ENCODE measurements at regions not wholly inside any gene's neighbourhood (a gene's known extent, or its start where the extent isn't known, plus 50 kb on each side); places are given as distances from the start of the nearest gene placed in this dataset.
A peak's percentile ranks its signal among the peaks of the same experiment; 100 is the strongest.

DNA sequence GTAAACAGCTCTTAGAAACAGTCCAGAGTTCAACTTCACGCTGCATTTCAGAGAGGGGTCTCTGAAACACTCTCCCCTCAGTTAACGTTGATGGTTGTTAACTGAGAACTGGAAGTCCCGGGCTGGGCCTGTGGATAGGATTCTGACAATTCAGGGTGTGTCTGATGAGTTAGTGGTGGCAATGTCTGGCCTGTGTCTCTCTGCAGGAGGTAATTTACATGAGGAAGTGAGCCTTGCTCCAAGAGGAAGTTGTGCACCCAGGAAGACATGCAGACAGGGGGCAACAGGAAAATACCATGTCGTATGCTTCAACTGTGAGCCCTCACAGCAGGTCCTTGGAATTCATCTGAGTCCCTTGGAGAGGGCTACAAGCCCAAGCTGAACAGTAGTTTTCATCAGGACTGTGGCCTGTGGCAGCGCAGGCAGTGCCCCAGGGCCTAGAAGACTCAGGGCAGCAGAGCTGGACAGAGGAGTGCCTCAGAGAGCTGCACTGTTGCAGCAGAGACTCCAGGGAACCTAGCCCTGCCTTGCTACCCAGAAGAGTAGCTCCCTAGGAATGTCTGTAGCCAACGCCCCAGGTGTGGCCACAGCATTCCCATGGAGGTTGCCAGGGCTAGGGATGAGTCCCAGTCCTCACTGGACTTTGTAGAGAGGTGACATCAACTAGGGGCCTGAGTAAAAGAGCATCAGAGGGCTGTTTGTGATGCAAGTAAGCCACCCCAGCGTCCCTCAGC lies 104.6 kb upstream of the SELENOK start:
- Mint-ChIP-seq H3K4me1 (no peaks in the 10 kb centered on the region), H3K4me3 (no peak overlapping the region), H3K27ac (no peak overlapping the region), H3K36me3 (no peaks in the 10 kb centered on the region), H3K9me3 (no peaks in the 10 kb centered on the region)
- ATAC-seq (peak; percentile 19), DNase-seq (ENCODE audit: low spot score in 2 of 2) (no peak)

DNA sequence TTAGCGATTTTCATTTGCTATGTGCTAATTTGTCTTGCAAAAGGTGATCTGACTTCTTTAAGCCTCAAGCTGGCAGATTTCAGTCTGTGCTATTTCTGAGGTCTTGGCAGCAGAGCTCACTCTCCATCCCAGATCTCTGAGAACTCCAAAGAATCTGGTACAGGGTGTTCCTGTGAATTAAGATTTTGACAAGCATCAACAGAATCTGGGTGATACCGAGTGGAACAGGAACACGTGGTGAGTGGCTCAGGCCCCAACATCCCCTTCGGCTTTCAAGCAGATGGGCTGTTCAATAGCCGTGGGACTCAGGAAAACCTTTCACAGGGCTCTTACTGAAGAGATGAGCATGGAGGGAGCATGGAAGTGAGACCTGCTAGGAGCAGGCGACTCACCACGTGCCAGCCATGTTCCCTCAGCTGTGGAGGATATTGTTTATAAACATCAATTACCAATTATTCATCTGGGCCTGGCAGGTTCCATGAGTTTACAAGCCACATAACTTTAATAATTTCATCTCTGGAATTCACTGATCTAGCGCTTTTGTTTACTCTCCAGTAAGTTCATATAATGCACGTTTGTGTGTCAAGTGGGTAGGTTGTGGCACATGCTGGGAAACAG lies 103.4 kb upstream of the SELENOK start:
- no peaks in the 10 kb centered on the region for H3K9me3 Mint-ChIP-seq
- ATAC-seq, result no peak
- no peak overlapping the region for H3K4me3 Mint-ChIP-seq
- H3K36me3 Mint-ChIP-seq, result no peaks in the 10 kb centered on the region
- H3K4me1 Mint-ChIP-seq, result no peaks in the 10 kb centered on the region
- H3K27ac Mint-ChIP-seq, result no peak overlapping the region
- no peak for DNase-seq (ENCODE audit: low spot score in 2 of 2)

DNA sequence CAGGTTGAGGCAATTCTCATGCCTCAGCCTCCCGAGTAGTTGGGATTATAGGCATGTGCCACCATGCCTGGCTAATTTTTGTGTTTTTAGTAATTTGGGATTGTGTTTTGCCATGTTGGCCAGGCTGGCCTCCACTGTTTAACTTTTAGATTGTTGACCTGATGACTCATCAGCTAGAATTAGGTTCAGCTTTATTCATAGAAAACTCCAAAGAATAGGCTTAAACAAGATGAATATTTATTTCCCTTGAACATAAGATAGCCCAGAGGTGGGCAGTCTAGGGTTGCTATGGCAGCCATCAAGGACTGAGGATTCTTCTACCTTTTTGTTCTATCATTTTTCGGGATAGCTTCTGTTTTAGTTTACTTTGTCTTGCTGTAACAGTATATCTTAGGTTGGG lies 99.6 kb upstream of the SELENOK start:
- DNase-seq (ENCODE audit: low spot score in 2 of 2) (no peak), ATAC-seq (no peak)
- H3K4me1 Mint-ChIP-seq, result no peaks in the 10 kb centered on the region
- no peaks in the 10 kb centered on the region for H3K9me3 Mint-ChIP-seq
- H3K4me3 Mint-ChIP-seq, result no peak overlapping the region
- H3K36me3 Mint-ChIP-seq, result no peaks in the 10 kb centered on the region
- no peak overlapping the region for H3K27ac Mint-ChIP-seq

DNA sequence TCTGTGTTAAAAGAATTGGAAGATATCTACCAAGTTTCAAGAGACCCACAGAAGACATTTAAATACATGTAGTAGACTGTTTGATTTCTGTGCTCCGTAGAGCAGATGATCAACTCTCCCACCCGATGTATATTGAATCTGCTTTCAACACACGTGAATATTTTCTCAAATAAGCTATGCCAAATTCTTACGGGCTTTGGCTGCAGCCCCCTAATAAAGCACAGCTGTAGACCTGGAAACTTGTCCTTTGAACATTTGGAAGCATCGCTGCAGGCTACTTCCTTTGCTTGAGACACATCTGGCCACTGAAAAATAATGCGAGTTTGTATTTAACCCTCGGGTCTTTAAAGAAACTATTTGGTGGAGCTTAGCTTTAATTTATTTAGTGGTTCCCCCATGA lies 98.3 kb upstream of the SELENOK start:
- Mint-ChIP-seq H3K4me3 (no peak overlapping the region), H3K9me3 (no peaks in the 10 kb centered on the region), H3K4me1 (no peaks in the 10 kb centered on the region), H3K36me3 (no peaks in the 10 kb centered on the region), H3K27ac (no peak overlapping the region)
- no peak for ATAC-seq
- no peak for DNase-seq (ENCODE audit: low spot score in 2 of 2)

DNA sequence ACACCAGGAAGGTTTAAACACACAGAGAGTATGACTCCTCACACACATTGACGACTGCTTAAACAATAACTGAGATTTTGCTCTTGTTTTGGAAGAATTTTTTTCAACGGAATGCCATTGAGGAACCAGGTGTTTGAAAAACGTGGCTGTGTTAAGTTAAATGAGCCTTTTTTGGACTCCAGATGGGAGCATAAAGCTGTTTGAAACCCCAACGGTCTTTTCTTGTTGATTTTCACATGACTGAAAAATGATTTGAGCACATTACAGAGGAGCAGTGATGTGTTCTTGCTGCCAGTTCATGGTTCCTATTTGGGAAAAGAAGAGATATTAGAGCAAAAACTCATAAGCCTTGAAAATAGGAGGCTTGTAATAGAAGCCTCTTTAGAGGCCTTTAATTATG lies 97.8 kb upstream of the SELENOK start:
- H3K4me3 Mint-ChIP-seq, result no peak overlapping the region
- no peak overlapping the region for H3K27ac Mint-ChIP-seq
- H3K36me3 Mint-ChIP-seq, result no peaks in the 10 kb centered on the region
- H3K9me3 Mint-ChIP-seq, result peaks cover 1% of the 10 kb centered on the region
- H3K4me1 Mint-ChIP-seq, result no peaks in the 10 kb centered on the region
- no peak for ATAC-seq
- no peak for DNase-seq (ENCODE audit: low spot score in 2 of 2)

DNA sequence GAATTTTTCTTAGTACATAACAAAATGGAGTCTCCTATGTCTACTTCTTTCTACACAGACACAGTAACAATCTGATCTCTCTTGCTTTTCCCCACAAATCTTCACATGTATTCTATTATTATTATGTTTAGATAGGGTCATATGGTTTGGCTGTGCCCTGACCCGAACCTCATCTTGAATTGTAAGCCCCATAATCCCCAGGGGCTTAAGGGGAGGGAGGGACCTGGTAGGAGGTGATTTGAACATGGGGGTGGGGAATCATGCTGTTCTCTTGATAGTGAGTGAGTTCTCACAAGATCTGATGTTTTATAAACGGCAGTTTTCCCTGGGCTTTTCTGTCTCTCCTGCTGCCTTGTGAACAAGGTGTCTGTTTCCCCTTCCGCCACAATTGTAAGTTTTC lies 86.7 kb upstream of the SELENOK start:
- Mint-ChIP-seq H3K4me3 (no peak overlapping the region), H3K27ac (no peak overlapping the region), H3K36me3 (no peaks in the 10 kb centered on the region), H3K4me1 (no peaks in the 10 kb centered on the region), H3K9me3 (peaks cover 8% of the 10 kb centered on the region)
- no peak for DNase-seq (ENCODE audit: low spot score in 2 of 2)
- no peak for ATAC-seq

DNA sequence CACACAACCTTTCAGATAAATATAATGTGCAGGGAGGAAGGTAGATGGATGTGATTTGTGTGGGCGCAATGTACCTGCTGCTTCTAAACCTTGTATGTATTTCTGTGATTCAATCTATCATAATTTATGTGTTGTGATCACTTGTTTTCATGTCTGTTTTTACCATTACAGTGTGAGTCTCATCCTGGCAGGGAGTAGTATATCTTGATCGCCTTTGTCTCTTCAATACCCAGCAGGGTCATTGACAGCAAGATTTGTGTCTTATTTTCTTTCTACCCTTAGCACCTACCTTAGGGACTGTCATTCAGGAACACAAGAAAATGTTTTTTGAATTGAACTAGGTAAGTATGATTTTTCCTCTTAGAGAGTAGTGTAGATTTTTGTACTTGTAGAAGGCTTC lies 83.7 kb upstream of the SELENOK start:
- Mint-ChIP-seq H3K27ac (no peak overlapping the region), H3K36me3 (no peaks in the 10 kb centered on the region), H3K9me3 (peaks cover 11% of the 10 kb centered on the region), H3K4me3 (no peak overlapping the region), H3K4me1 (no peaks in the 10 kb centered on the region)
- DNase-seq (ENCODE audit: low spot score in 2 of 2) (no peak), ATAC-seq (no peak)

DNA sequence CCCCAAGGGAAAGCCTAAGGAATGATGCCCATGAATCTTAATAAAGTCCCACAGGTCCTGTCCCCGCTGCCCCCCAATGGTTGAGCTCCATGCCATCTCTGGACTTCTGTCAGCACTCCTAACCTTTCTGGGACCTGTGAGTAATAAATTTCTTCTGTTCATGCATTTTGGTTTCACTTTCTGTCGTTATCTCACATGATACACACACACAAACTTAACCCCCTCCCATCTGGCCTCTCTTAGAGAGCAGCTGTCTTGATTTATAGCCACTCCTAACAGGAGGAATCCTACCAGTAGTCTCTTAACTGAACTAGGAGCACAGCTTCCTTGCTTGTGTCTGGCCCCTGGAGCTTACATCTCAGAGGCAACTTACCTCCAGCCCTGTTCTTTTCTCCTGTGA lies 82.7 kb upstream of the SELENOK start:
- Mint-ChIP-seq H3K4me3 (no peak overlapping the region), H3K9me3 (peaks cover 9% of the 10 kb centered on the region)
- ATAC-seq, result no peak

DNA sequence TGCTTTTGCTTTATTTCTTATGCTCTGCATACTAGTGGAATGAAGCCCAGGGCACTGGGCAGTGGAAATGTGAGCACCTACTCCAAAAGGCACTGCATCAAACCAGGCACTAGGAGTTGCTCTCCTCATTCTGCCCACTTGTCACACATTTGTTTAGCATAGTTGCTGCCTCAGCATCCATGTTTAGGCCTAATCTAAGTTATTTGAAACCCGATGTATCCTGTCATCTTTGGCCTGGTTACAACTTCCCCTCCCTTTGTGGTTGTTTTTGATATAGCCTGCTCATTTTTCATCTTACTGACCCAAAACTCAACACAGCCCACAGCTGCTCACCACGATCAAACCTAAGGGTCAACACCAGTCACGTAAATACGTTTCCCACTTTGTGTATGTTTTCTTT lies 82.2 kb upstream of the SELENOK start:
- H3K4me3 Mint-ChIP-seq, result no peak overlapping the region

More for the DNA sequence above, 82.7 kb upstream of the SELENOK start:
- H3K27ac Mint-ChIP-seq, result no peak overlapping the region
- no peaks in the 10 kb centered on the region for H3K4me1 Mint-ChIP-seq
- no peaks in the 10 kb centered on the region for H3K36me3 Mint-ChIP-seq
- DNase-seq (ENCODE audit: low spot score in 2 of 2), result no peak

DNA sequence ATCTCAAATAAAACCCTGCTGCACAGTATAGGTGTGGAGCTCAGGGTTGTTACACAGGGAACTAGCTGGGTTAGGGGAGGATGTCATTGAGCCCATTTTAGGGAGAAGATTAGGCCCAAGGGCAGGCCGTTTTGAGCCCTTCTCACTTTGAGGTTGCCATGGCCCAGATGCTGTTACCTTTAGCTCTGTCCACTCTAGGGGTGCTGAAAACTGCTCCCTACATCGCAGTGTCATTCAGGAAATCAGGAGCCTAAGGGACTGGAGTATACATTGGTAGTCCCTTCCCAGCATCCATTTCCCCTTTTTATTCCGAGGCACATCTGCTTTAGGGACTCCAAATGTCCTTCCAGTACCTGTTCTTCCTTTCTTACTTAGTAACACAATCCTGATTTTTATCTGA lies 79.0 kb upstream of the SELENOK start:
- H3K36me3 Mint-ChIP-seq, result no peaks in the 10 kb centered on the region
- no peak for ATAC-seq

More for the DNA sequence above, 82.2 kb upstream of the SELENOK start:
- no peak overlapping the region for H3K27ac Mint-ChIP-seq
- no peaks in the 10 kb centered on the region for H3K36me3 Mint-ChIP-seq
- DNase-seq (ENCODE audit: low spot score in 2 of 2) (no peak), ATAC-seq (no peak)
- H3K4me1 Mint-ChIP-seq, result no peaks in the 10 kb centered on the region
- H3K9me3 Mint-ChIP-seq, result peaks cover 9% of the 10 kb centered on the region

DNA sequence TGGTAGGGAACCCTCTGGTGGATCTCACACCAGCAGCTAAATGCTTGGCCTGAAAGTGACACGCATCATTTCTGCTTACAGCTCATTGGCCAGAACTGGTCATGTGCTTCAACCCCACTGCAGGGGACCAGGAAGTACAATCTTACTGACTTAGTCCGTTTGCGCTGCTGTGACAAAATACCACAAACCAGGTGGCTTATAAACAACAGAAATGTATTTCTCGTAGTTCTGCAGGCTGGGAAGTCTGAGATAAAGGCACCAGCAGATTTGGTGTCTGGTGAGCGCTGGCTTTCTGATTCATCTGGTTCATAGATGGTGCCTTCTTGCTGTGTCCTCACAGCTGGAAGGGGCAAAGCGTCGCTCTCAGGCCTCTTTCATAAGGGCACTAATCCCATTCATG lies 77.4 kb upstream of the SELENOK start:
- Mint-ChIP-seq H3K27ac (no peak overlapping the region), H3K9me3 (peaks cover 4% of the 10 kb centered on the region), H3K4me3 (no peak overlapping the region), H3K4me1 (no peaks in the 10 kb centered on the region), H3K36me3 (no peaks in the 10 kb centered on the region)
- DNase-seq (ENCODE audit: low spot score in 2 of 2) (no peak), ATAC-seq (no peak)

More for the DNA sequence above, 79.0 kb upstream of the SELENOK start:
- Mint-ChIP-seq H3K9me3 (peaks cover 4% of the 10 kb centered on the region), H3K4me1 (no peaks in the 10 kb centered on the region), H3K4me3 (no peak overlapping the region), H3K27ac (no peak overlapping the region)
- no peak for DNase-seq (ENCODE audit: low spot score in 2 of 2)

DNA sequence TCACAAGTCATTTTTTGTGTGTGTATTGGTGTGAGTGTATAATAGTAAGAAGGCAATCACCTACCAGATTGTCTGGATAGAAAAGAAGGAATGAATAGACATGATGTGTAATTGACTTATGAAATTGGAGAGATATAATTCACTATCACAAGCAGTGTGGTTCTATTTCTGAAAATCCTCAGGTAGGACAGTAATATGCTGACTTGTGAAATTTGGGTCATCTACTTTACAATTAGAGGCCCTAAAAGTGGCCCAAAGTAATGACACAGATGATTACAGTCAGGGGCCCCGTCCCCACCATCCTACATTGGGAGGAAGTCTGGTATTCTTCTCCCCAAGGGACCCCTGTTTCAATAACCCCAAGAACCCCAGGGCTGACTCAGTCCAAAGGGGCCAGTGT lies 73.6 kb upstream of the SELENOK start:
- Mint-ChIP-seq H3K4me1 (no peaks in the 10 kb centered on the region), H3K9me3 (no peaks in the 10 kb centered on the region), H3K27ac (no peak overlapping the region), H3K4me3 (no peak overlapping the region), H3K36me3 (no peaks in the 10 kb centered on the region)
- no peak for ATAC-seq
- DNase-seq (ENCODE audit: low spot score in 2 of 2), result no peak

DNA sequence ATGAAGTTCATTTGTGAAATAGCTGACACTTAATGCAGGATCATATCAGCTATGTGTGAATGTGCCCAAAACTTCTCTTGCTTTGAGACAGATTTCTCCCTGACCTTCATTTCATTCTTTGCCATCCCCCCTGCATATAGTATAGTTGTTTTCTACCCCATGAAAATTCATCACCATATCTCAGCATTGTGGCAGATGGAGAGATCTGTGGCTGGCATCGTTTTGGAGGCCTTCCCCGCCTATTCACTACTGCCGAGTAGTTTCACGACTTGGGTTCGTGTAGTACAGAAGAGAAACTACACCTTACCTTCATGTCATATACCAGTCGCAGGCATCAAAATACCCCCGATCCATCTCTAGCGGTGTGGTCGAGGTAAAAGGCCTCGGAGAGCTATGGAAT lies 66.2 kb upstream of the SELENOK start:
- Mint-ChIP-seq H3K4me1 (no peaks in the 10 kb centered on the region), H3K9me3 (no peaks in the 10 kb centered on the region), H3K27ac (no peak overlapping the region), H3K4me3 (no peak overlapping the region), H3K36me3 (no peaks in the 10 kb centered on the region)
- ATAC-seq, result no peak
- no peak for DNase-seq (ENCODE audit: low spot score in 2 of 2)

DNA sequence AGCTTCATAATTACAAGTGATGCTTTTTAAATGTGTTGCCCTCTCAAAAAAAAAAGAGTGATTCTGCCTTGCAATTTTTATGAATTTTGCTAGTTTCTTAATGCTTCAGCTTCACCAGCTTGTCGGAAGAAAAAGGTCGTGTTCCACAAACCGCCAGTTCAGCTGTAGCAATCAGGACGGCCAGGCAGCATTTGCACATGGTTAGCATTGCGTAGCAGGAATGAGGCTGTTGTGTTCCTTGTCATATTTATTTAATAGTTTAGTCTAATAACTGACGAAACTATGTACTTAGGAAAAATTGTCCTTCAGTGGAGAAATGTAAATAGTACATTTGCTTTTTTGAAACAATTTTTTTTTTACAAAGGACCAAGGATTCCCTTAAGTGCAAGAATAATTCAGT lies 64.9 kb upstream of the SELENOK start:
- Mint-ChIP-seq H3K9me3 (no peaks in the 10 kb centered on the region), H3K4me3 (no peak overlapping the region)
- no peak for ATAC-seq

DNA sequence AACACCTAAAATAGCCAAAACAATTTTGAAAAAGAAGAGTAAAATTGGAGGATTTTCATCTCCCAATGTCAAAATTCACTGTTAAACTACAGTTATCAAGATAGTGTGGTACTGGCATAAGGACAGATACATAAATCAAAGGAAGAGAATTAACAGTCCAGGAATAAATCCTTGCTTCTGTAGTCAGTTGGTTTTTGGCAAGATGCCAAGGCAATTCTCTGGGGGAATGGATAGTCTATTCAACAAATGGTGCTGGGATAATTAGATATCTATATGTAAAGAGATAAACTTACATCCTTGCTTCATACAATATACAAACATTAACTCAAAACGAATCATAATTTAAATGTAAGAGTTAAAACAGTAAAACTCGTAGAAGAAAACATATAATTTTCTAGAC lies 57.9 kb upstream of the SELENOK start:
- Mint-ChIP-seq H3K27ac (no peak overlapping the region), H3K9me3 (peaks cover 10% of the 10 kb centered on the region), H3K4me3 (no peak overlapping the region), H3K36me3 (no peaks in the 10 kb centered on the region), H3K4me1 (no peaks in the 10 kb centered on the region)
- DNase-seq (ENCODE audit: low spot score in 2 of 2) (no peak), ATAC-seq (no peak)

More for the DNA sequence above, 64.9 kb upstream of the SELENOK start:
- no peak overlapping the region for H3K27ac Mint-ChIP-seq
- no peak for DNase-seq (ENCODE audit: low spot score in 2 of 2)
- H3K4me1 Mint-ChIP-seq, result no peaks in the 10 kb centered on the region
- no peaks in the 10 kb centered on the region for H3K36me3 Mint-ChIP-seq

DNA sequence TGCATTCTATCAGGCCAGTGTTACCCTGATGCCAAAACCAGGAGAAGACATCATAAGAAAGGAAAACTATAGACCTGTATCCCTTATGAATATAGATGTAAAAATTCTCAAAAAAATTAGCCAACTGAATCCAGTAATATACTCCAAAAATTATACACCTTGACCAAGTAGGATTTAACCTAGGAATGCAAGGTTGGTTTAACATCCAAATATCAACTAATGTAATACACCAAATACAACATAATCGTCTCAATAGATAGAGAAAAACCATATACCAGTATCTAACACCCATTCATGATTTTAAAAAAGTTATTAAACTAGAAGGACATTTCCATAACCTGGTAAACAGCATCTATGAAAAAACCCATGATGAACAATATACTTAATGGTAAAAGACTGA lies 56.5 kb upstream of the SELENOK start:
- Mint-ChIP-seq H3K9me3 (peaks cover 10% of the 10 kb centered on the region), H3K4me1 (no peaks in the 10 kb centered on the region), H3K4me3 (no peak overlapping the region), H3K36me3 (no peaks in the 10 kb centered on the region), H3K27ac (no peak overlapping the region)
- DNase-seq (ENCODE audit: low spot score in 2 of 2) (no peak), ATAC-seq (no peak)

Data from stimulated activated effector memory CD8-positive, alpha-beta T cell treated with anti-CD3 and anti-CD28 coated beads, Interleukin-12 subunit alpha, Interleukin-12 subunit beta, amount 100 ng/mL, for 72 hours (primary cell).